OCI-LY3 (cell line): ENCODE measurements at regions not wholly inside any gene's neighbourhood (a gene's known extent, or its start where the extent isn't known, plus 50 kb on each side); places are given as distances from the start of the nearest gene placed in this dataset.

Experiments used
- CTCF ChIP-seq: fragments of 200-600, 300-600 bp; sonication (generic); IDR thresholded peaks from 2 replicates; pipeline ENCODE4 v1.5.1; 2014; ENCODE audit warnings: antibody characterized with exemption, low read length, low read depth
- EZH2phosphoT487 ChIP-seq: fragments of 200-600 bp; shearing (Covaris generic); IDR thresholded peaks from 2 replicates; pipeline ENCODE4 v1.6.1; 2018; ENCODE audit warnings: antibody characterized with exemption, mixed run types, low read depth

GRCh38 chr10:78653555-78653954 is 415.2 kb upstream of the ZMIZ1 start:
- TF ChIP-seq CTCF (no peak), EZH2phosphoT487 (no peak)
